Stimulated activated CD8-positive, alpha-beta memory T cell treated with anti-CD3 and anti-CD28 coated beads, Interleukin-15, amount 100 ng/mL, for 48 hours (primary cell): ENCODE measurements at regions not wholly inside any gene's neighbourhood (a gene's known extent, or its start where the extent isn't known, plus 50 kb on each side); places are given as distances from the start of the nearest gene placed in this dataset.

Experiments used
- DNase-seq, 2 donors: peaks; one replicate each; pipeline ENCODE4 v3.0.0-alpha.2; 2020; ENCODE audit warnings: low read depth in 2 of 2

DNA sequence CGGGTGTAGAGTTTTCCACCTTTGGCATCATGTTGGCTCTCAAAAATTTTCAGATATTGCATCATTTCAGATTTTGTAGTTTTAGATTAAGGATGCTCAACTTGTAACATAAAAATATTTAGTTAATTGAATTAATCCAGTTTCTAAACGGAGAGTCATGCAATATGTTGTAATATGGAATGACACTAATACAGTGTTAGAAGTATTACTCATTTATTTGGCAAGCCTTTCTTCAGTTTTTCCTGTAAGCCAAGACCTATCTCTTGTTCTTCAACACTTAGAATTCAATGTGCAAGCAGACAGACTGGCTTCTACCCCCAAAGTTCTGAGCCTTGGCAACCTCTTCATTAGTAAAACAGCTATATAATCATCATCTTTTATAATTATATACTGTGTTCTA, 985.0 kb upstream of the GOT2 start:
- no peak for DNase-seq

DNA sequence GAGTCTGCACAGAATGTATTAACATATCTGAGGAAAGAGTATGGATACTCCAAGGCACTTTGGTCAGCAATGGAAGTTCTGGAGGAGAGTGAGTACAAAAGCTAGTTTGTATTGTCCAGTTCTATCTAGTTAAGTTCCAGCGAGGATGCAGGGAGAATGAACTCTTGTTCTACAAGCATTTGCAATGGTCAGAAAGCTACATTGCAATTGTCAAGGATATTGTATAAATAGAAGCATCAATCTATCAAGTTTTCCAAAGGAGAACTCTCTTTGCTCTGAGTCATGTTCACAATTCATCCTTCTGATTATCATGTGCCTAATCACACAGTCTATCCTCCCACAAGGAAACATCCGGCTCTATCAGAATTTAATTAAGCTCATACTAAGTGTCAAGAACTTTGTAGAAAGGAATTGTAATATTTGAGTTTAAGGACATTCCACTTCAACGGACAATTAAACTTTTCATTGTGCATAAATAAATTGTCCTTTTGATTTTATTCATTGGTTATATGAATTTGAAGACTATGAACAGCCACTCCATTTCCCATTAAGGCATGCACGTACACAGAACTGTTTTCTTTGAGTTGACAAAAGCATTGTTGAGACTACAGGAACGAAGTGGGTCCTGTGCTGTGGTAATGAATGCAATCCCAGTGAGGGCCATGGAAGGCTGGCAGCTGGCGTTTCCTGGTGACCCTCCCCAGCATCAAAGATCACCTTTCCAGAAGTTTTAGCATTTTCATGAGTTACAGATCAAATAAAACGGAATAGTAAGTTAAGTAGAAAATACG, 973.5 kb upstream of the GOT2 start:
- no peak for DNase-seq

DNA sequence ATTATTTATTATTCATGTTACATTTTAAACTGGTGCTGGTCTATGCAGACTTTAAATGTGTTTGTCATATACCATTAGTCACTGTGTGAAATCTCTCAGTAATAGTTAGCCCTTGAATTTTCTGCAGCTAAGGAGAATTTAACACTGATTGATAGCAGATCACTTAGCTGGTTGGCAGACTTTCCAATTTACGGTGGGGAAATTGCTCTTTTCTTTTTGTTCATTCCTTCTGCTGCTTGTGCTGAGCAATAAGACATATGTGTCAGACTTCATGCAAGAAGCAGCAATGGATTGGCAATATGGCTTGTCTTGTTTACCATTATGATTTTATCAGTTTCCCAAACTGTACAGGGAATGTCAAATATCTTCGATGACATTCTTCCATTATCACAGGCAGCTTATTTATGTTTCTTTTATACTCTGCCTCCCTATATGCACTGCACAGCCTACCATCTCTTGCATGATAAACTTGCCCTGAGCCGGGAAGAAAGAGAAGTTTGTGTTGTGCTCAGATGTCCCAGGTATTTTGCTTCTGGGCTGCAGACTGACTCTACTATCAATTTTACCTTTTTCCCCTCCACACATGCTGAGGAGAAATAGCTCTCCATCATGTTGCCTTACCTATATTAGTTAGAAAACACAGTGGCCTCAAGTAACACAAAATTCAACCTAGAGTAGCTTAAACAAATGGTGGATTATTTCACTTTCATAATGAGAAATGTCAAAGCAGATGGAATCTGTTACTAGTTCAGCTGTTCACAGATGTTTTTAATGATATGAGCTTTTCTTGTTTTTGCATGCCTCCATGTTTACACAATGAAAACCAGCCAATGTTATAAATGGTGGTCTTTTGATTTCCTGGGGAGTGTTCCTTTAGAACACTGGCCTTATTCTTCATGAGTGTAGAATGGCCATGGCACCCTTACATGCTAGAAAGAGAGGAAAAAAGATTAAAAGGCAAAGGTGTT, 968.1 kb upstream of the GOT2 start:
- DNase-seq = no peak

DNA sequence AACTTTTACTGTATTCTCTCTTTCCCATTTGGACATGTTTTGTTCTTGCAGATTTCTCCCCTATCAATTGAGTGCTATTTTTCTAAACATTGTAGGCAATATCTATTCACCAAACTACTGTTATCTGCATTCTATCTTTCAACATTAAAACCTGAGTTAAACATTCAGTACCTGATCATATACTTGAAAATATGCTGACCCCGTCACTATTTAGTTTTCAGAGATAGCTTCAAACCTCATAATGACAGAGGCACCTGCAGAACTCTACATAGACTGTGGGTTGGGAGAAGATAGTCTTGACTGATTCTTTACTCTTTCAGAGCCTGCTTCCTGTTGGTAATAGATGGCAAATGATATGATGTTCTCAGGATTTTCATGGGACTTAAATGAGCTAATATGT, 965.7 kb upstream of the GOT2 start:
- DNase-seq = no peak

DNA sequence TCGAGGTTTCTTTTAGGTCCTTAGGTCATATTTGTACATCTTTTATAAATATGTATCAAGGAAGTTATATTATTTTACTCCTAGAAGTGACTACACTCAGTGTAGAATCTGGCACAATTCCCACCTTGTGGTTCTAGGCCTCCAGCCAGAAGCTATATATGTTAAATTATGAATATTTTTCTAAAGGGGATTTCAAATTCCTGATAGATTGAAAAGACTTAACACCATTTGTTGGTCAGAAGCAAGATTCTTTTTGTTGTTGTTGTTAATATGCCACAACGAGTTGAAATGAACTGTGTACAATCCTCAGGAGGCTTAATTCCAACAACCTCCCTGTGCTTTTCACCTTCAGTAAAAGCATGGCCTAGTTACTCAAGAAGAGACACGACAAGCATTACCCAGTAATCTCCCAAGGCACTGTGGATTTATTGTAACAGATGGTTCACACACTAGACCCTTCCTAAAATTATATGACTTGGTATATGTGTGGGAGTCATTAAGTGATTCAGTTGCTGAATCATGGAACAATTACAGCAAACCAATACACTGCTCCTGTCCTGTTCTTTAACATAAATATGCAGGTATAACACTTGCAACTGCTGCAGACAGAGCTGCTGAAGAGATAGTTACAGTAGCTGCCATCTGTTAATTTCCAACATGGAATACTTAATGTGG, 964.4 kb upstream of the GOT2 start:
- no peak for DNase-seq

DNA sequence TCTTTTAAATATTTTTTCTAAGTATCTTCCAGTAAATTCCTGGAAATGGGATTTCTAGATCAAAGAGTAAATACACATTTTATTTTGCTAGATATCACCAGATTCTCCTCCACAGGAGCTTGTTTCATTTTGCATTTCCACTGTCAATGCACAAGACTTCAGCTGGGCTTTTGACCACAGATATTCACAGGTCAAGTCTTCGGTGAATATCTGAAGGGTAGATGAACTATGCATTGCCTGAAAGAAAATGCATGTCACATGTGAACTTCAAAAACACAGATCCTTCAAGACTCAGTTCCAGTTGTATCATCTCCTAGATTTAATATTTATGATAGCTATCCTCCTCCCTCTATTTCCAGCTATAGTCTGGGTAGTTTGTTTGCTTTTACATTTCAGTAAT, 963.6 kb upstream of the GOT2 start:
- no peak for DNase-seq

DNA sequence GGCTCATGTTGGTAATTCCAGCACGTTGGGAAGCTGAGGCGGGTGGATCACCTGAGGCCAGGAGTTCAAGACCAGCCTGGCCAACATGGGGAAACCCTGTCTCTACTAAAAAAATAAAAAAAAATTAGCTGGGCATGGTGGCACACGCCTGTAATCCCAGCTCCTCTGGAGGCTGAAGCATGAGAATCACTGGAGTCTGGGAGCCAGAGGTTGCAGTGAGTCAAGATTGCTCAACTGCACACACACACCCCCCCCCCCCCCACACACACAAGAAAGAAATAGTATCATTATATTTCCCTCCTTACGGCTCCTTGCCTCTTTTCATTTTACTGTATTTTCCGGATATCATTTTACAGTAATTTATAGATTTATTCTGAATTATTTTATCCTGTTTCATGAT, 963.1 kb upstream of the GOT2 start:
- DNase-seq = no peak

DNA sequence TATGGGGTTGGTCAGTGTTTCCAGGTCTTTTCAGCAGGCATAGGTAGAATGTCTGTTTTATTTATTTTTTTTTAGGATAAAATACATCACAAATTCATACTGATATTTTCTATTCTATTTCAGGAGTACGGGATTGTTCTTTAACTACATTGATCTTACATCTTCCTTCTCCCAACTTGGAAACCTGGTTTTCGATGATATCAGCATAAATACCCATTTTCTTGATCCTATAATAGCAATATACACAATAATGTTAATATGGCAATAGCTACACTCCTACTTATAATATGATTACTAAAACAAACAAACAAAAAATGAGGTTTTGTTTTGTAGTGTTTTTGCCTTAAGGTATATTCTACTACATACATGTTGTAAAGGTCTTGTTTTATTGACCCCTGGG, 962.4 kb upstream of the GOT2 start:
- DNase-seq = no peak

DNA sequence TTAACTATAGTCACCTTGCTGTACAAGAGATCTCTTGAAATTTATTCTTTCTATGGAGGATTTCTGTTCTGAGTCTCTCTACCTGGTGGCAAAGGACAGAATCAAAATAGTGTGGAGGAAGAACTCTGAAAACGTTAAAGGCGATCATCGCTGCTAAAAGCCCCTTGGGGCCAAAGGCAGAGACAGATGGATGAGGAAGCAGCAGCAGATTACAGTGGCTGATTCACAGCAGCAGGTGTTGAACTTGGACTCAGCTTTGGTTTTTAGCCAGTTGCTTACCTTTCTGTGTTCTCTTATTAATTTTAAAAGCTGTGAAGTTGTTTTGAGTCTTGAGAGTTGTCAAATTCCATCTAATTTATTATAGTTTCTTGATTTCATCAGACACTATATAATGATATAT, 956.1 kb upstream of the GOT2 start:
- no peak for DNase-seq

DNA sequence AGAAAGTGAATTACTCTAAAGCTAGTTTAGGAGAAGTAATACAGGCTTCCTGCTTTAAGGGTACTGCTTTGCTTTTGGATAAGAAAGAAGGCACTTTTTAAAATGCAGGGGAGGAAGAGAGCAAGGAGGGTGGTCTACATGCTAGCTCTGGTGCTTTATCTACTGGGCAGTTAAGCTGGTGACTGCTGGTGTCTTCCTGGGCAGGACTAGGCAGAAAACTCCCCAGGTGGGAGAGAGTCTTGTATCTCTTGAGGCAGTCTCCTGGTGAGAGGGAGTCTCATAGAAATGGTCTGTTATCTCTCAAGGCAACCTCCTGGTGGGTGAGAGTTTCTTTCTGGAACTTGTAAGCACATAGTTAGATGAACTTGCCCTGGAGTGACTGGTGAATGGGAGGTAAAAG, 953.9 kb upstream of the GOT2 start:
- DNase-seq = no peak

DNA sequence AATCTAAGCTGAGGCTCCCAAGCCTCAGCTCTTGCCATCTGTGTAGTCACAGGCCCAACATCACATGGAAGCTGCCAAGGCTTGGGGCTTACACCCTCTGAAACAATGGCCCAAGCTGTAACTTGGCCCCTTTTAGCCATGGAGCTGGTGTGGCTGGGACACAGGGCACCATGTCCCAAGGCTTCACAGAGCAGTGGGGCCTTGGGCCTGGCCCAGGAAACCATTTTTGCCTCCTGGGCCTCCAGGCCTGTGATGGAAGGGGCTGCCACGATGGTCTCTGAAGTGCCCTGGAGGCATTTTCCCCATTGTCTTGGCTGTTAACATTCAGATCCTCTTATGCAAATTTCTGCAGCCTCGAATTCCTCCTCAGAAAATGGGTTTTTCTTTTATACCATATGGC, 952.3 kb upstream of the GOT2 start:
- DNase-seq = no peak

DNA sequence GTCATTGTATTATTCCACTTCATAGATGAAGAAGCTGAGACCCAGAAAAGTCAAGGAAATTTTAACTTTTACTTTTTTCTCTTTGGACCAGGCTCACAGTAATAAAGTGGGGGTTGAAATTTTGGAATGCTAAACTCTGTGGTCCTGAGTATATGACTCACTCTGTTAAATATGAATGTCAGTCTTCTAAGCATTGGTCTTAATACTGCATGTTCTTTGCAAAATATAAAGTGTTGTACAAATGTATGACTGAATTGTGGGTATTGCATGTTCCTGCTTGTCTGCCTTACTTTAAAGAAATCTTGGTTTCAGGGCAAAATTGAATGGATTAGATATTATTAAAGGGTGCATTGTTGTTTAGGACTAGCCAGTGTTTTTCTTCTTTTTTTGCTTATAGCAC, 950.8 kb upstream of the GOT2 start:
- DNase-seq = no peak

DNA sequence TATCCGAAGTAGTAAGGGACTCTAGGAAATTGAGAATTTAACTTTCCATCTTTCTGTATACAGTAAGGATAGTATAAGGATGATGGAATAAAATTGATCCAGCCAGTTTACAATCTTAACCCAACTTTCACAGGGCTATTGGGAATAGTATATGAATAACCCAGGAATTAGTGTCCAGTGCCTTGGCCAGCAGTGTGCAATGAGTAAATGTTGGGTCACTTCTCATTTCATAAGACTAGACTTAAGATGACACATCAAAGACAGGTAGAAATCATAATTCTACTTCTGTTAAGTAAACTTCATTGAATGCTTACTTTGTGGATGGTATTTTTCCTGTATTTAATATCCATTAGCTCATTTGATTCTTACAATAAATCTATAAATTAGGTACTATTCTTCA, 949.6 kb upstream of the GOT2 start:
- DNase-seq = no peak

DNA sequence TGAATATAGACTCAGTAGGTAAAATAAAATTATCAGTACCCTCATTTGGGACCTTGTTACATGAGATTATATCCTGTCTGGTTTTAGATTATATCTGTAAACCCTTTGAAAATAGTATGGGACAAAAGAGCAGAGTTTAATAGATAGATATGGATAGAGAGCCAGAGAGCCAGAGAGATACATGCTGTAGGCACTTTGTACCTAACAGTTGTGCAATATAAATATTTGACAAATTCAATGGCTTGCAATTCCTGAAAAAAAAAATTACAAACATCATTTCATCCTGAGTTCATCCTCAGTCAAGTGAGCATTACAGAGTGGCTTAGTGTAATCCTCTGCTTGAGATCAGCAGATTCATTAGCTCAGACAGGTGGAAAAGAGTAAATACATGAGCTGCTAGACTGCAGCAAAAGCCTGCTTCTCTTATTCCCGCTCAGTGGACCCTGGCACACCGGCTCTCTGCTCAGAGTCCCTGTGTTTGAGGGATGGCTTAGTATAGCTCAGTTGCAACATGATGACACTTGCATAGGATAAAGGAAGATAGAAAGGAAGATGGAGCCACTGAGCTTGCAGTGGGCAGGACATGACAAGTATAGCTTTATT, 931.6 kb upstream of the GOT2 start:
- no peak for DNase-seq

DNA sequence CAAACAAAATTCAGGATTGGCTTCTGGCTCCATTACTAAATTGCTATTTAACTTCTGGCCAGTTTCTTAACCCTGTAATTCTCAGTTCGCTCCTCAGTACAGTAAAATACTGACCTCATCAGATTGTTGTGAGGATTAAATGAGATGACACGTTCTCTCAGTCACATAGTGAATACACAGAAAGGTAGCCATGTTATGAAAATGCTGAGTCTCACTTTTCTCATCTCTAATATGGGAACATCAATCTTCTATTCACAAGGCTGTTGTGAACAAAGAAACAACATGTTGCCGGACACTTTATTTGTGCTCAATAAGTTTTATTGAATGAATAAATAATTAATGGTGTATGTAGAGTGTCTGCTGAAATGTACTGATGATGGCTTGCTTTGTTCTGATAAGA, 924.5 kb upstream of the GOT2 start:
- DNase-seq = no peak

DNA sequence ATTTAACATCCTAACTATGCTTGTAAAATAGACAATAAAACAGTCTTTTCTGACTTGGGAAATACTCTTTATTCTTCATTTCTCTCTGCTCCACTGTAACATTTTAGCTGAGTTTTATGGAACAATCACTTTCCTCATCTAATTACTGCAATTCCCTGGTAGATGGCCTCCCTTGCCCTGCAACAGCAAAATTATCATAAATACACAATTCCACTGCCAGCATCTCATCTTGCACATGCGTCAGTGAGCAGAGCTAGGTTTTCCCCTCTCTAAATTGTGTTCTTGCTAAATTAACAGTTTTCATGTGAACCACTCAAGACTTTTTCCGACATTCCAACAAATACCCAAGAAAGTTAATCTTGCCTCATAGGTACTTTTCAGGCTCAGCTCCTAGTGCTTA, 920.9 kb upstream of the GOT2 start:
- DNase-seq = no peak

DNA sequence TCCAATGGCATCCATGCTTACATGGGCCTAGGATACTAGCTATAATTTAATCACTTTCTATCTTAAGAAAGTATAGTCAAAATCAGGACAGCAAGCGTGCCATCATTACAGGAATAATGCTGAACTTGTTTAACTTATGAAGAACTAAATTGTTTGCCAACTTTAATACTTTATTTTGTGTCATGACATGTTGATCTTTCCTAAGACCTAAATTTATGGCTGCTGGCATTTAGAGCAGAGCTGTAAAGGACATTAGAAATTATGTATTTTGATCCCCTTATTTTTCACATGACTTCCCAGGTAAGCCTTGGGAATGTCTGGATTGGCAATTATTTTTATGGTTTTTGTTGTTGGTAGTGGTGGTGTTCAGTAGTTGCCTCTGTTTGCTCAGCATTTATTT, 920.3 kb upstream of the GOT2 start:
- no peak for DNase-seq

DNA sequence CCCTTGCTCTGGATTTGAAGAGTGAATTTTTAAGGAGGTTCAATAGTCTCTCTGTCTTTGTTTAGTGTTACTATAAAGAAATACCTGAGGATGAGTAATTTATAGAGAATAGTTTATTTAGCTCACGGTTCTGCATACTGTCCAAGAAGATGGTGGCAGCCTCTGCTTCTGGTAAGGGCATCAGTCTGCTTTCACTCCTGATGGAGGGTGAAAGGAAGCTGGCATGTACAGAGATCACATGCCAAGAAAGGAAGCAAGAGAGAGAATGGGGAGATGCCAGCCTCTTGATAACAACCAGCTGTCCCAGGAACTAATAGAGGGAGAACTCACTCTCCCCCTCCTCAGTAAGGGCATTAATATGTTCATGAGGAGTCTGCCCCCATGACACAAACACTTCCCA, 917.5 kb upstream of the GOT2 start:
- DNase-seq = no peak

DNA sequence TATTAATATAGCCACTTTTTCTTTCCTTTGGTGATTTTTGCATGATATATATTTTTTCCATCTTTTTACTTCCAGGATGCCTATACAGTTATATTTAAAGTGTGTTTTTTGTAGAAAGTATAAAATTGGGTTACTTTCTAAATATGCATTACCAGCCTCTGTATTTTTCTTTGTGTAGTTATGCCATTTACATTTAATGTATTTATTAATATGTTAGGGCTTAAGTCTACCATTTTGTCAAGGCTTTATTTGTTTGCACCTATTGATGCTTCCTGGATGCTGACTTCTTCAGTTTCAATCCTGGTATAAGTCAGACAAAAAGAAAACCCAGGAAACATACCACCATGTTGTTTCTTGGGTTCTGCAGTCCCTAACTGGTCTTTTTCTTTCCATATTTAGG, 911.1 kb upstream of the GOT2 start:
- DNase-seq = no peak

DNA sequence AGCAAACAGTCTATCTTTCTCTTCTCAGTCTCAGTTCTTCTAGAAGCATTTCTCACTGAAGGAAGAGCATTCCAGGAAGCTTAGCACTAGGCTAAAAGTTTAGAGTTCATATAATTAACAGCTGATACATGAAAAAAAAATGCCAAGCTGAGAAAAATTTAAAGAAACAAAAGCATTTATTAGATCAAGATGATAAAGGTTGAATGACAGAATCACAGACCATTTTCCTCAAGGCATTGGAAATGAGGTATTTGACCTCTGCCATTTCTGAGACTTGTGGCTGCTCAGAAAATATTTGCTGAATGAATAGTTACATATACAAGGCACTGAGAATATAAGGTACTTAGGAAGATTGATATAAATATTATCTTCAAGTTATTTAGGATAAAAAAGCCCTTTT, 901.6 kb upstream of the GOT2 start:
- DNase-seq = no peak

DNA sequence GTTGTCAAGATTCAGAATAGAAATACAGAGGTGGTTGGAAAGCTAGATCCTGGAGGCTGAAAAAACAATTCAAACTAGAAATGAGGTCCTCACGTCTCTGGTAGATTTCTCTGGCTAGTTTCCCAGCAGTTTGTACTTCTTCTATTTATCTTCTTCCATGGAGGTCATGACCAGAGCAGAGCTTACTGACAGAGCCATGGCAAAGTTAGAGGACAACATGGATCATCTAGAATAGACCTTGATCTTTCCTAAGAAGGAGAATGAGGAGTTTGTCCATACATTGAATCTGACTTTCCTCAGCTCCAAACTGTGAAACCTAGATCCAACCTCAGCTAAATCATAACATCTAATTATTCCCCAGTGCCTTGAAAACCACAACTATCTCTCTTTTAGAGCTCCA, 900.8 kb upstream of the GOT2 start:
- DNase-seq = no peak

DNA sequence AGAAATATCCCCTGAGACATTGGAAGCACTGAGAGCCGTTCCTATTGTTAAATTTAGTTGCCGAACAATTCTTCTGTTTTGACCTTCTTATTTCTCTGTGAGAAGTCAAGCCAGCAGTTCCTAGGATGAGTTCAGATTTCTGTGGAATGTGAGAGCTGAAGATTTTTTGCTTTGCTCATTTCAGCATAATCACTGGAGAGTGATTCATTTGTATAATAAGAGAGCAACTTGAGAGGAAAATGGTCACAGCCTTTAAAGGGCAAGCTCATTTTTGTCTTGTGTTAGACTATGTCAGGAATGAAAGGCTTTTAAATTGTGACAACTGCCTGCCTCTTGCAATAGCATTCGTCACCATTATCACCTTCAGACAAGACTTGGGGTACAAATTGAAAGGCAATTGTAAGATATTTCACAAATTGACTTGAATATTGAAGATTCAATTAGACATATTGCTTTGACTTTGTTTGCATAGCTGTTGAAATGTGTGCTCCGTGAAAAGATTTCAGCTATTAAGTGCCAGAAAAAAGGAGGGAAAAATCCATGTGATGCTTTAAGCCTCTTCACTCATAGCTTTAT, 900.0 kb upstream of the GOT2 start:
- no peak for DNase-seq
